NCI-H748 (cell line): ENCODE measurements at regions not wholly inside any gene's neighbourhood (a gene's known extent, or its start where the extent isn't known, plus 50 kb on each side); places are given as distances from the start of the nearest gene placed in this dataset.
"Not testable (repeated sequence)": the region's sequence is repeated elsewhere in the genome, so short reads cannot be mapped to it uniquely, and the experiment has no call there.

Source experiments
- DNase-seq: peaks from one replicate; lab custom pipeline; 2025; ENCODE audit not compliant: unreplicated experiment; lab: John Stamatoyannopoulos, UW

GRCh38 chrX:124426288-124427169 lies 80.2 kb downstream of the SH2D1A start:
- DNase-seq = peak; percentile 50

GRCh38 chrX:124433186-124433585 lies 86.8 kb downstream of the SH2D1A start:
- DNase-seq = no peak

- no peak for DNase-seq
Measured at GRCh38 chrX:124435616-124436015, 89.3 kb downstream of the SH2D1A start.

- peak; percentile 50 for DNase-seq
Measured at GRCh38 chrX:124440695-124441094, 94.3 kb downstream of the SH2D1A start.

- DNase-seq = no peak
Measured at GRCh38 chrX:124441971-124442590, 95.7 kb downstream of the SH2D1A start.

GRCh38 chrX:124455966-124456365 lies 109.6 kb downstream of the SH2D1A start:
- DNase-seq = no peak

GRCh38 chrX:124459851-124460250 lies 113.5 kb downstream of the SH2D1A start:
- not testable (repeated sequence) for DNase-seq

GRCh38 chrX:124462931-124463330 lies 116.6 kb downstream of the SH2D1A start:
- peak; percentile 89 for DNase-seq

GRCh38 chrX:124467202-124467601 lies 120.8 kb downstream of the SH2D1A start:
- DNase-seq = no peak

GRCh38 chrX:124475358-124475757 lies 129.0 kb downstream of the SH2D1A start:
- no peak for DNase-seq

- no peak for DNase-seq
Measured at GRCh38 chrX:124476562-124476961, 130.2 kb downstream of the SH2D1A start.

- DNase-seq = no peak
Measured at GRCh38 chrX:124478046-124478445, 131.7 kb downstream of the SH2D1A start.

GRCh38 chrX:124488412-124489161 lies 142.2 kb downstream of the SH2D1A start:
- DNase-seq = no peak

- no peak for DNase-seq
Measured at GRCh38 chrX:124493984-124494383, 147.6 kb downstream of the SH2D1A start.

- no peak for DNase-seq
Measured at GRCh38 chrX:124497386-124497785, 151.0 kb downstream of the SH2D1A start.

GRCh38 chrX:124501586-124501985 lies 155.2 kb downstream of the SH2D1A start:
- DNase-seq = no peak

GRCh38 chrX:124502166-124502565 lies 155.8 kb downstream of the SH2D1A start:
- no peak for DNase-seq

- DNase-seq = no peak
Measured at GRCh38 chrX:124502599-124502998, 156.2 kb downstream of the SH2D1A start.

- DNase-seq = no peak
Measured at GRCh38 chrX:124504111-124504983, 158.0 kb downstream of the SH2D1A start.

- DNase-seq = no peak
Measured at GRCh38 chrX:124506066-124506465, 159.7 kb downstream of the SH2D1A start.

GRCh38 chrX:124507246-124507645 lies 160.9 kb downstream of the SH2D1A start:
- no peak for DNase-seq
